ENCODE measurements at regions not wholly inside any gene's neighbourhood (a gene's known extent, or its start where the extent isn't known, plus 50 kb on each side); places are given as distances from the start of the nearest gene placed in this dataset.

GRCh38 chr15:31258260-31258659 is 68.4 kb upstream of the KLF13 start:
- TF ChIP-seq, protein P1, sequence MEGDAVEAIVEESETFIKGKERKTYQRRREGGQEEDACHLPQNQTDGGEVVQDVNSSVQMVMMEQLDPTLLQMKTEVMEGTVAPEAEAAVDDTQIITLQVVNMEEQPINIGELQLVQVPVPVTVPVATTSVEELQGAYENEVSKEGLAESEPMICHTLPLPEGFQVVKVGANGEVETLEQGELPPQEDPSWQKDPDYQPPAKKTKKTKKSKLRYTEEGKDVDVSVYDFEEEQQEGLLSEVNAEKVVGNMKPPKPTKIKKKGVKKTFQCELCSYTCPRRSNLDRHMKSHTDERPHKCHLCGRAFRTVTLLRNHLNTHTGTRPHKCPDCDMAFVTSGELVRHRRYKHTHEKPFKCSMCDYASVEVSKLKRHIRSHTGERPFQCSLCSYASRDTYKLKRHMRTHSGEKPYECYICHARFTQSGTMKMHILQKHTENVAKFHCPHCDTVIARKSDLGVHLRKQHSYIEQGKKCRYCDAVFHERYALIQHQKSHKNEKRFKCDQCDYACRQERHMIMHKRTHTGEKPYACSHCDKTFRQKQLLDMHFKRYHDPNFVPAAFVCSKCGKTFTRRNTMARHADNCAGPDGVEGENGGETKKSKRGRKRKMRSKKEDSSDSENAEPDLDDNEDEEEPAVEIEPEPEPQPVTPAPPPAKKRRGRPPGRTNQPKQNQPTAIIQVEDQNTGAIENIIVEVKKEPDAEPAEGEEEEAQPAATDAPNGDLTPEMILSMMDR (conservative IDR thresholded peaks at IDR 0.05 in 1 of 2, IDR thresholded peaks at IDR 0.05 in 1 of 2; ENCODE audit: extremely low read depth in 1 of 2, insufficient read depth in 1 of 2, low read depth in 1 of 2, low read length in 2 of 2): no peak
- TF ChIP-seq EZH2 (IDR thresholded peaks at IDR 0.05; ENCODE audit: borderline replicate concordance, low read length): no peak

Data from mammary epithelial cell (primary cell).